Activated CD4-positive, alpha-beta T cell treated with anti-CD3 and anti-CD28 coated beads, Interleukin-2, amount 10 ng/mL, durations not matched to agents 7 days and 5 days (primary cell): ENCODE measurements at regions not wholly inside any gene's neighbourhood (a gene's known extent, or its start where the extent isn't known, plus 50 kb on each side); places are given as distances from the start of the nearest gene placed in this dataset.

Source experiments
- CTCF ChIA-PET: fragments of 350-600 bp; sonication (Branson Sonifier 250); formaldehyde crosslinking; loops from one replicate; lab custom pipeline; 2021; ENCODE audit warnings: antibody characterized with exemption; lab: Charles Lee
- POLR2A ChIA-PET: fragments of 350-600 bp; sonication (Branson Sonifier 250); formaldehyde crosslinking; loops from one replicate; lab custom pipeline; 2021; ENCODE audit warnings: antibody characterized with exemption; lab: Charles Lee
- DNase-seq: peaks from one replicate; pipeline ENCODE4 v3.0.0-alpha.2; 2020
- H3K27ac Mint-ChIP-seq: one replicate; pipeline ENCODE4 v1.8.0; 2021; ENCODE audit warnings: mild to moderate bottlenecking, moderate library complexity, mixed read lengths
- H3K27me3 Mint-ChIP-seq: one replicate; pipeline ENCODE4 v1.8.0; 2021; ENCODE audit warnings: mixed read lengths
- H3K36me3 Mint-ChIP-seq: one replicate; pipeline ENCODE4 v1.8.0; 2021; ENCODE audit warnings: low read depth, mixed read lengths
- H3K4me1 Mint-ChIP-seq: one replicate; pipeline ENCODE4 v1.8.0; 2021; ENCODE audit warnings: mixed read lengths
- H3K4me3 Mint-ChIP-seq: one replicate; pipeline ENCODE4 v1.8.0; 2021; ENCODE audit warnings: mild to moderate bottlenecking, moderate library complexity, mixed read lengths
- H3K9me3 Mint-ChIP-seq: one replicate; pipeline ENCODE4 v1.8.0; 2021; ENCODE audit warnings: mixed read lengths

DNA sequence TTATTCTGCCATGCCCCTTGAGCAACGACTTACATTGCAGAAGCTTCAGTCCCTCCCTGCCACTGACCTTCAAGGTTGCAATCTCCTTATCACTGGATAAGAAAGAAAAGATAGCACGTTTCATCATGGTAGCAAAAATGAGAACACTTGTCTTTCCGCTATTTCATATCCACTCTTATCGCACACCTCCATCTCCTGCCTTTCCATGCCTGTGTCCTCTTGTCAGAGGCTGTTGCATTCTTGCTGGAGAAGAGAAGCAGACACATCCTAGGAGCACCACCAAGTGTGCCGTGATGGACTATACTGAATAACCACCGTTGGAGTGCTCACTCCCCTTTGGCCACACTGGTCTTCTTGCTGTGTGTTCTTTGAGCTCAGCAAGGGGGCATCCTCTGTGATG lies 230.6 kb upstream of the IRX3 start:
- no peaks in the 10 kb centered on the region for H3K4me1 Mint-ChIP-seq
- no peak overlapping the region for H3K4me3 Mint-ChIP-seq
- H3K27ac Mint-ChIP-seq = no peak overlapping the region
- CTCF ChIA-PET = no interaction called here
- no peaks in the 10 kb centered on the region for H3K27me3 Mint-ChIP-seq
- H3K9me3 Mint-ChIP-seq = no peaks in the 10 kb centered on the region
- POLR2A ChIA-PET = no interaction called here
- DNase-seq = no peak
- H3K36me3 Mint-ChIP-seq = no peaks in the 10 kb centered on the region

DNA sequence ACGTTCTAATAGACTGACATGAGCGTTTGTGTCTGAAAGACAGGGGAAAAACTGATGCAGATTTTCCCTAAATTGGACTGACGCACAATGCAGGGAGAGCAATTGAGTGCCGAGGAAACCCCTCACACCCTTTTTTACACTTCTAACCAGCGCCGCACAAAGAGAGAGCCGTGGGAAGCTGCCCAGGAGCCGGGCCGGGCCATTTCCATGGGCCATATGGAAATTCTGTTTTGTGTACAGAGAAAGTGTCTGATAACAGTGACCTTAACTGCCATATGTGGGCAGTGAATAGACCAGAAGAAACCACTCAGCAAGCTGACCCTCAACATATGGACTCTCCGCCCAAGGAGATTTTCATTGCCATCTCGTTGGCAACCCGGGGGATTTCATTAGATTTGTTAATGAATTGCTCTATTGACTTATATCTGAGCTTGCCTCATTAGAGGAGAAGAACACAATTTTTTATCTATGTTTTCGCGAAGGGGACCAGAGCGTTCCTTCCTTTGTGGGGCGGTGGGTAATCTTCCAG lies 225.9 kb upstream of the IRX3 start:
- ChIA-PET CTCF (no interaction called here), POLR2A (no interaction called here)
- Mint-ChIP-seq H3K4me1 (no peaks in the 10 kb centered on the region), H3K9me3 (no peaks in the 10 kb centered on the region), H3K36me3 (no peaks in the 10 kb centered on the region), H3K4me3 (no peak overlapping the region), H3K27me3 (no peaks in the 10 kb centered on the region), H3K27ac (no peak overlapping the region)
- DNase-seq = no peak

GRCh38 chr16:54511222-54511731 lies 224.7 kb upstream of the IRX3 start:
- H3K36me3 Mint-ChIP-seq = no peaks in the 10 kb centered on the region
- POLR2A ChIA-PET = no interaction called here
- no peak overlapping the region for H3K4me3 Mint-ChIP-seq
- H3K27me3 Mint-ChIP-seq = no peaks in the 10 kb centered on the region
- no peak overlapping the region for H3K27ac Mint-ChIP-seq
- no peaks in the 10 kb centered on the region for H3K9me3 Mint-ChIP-seq
- no peaks in the 10 kb centered on the region for H3K4me1 Mint-ChIP-seq
- DNase-seq = no peak
- CTCF ChIA-PET = no interaction called here

GRCh38 chr16:54510685-54511221 lies 224.2 kb upstream of the IRX3 start:
- no peaks in the 10 kb centered on the region for H3K36me3 Mint-ChIP-seq

GRCh38 chr16:54509456-54509855 lies 222.9 kb upstream of the IRX3 start:
- H3K27ac Mint-ChIP-seq = no peak overlapping the region
- ChIA-PET CTCF (no interaction called here), POLR2A (no interaction called here)
- H3K4me3 Mint-ChIP-seq = no peak overlapping the region
- no peaks in the 10 kb centered on the region for H3K4me1 Mint-ChIP-seq
- H3K9me3 Mint-ChIP-seq = no peaks in the 10 kb centered on the region
- no peak for DNase-seq
- H3K27me3 Mint-ChIP-seq = peaks cover 1% of the 10 kb centered on the region
- no peaks in the 10 kb centered on the region for H3K36me3 Mint-ChIP-seq

More at GRCh38 chr16:54510685-54511221, 224.2 kb upstream of the IRX3 start:
- no peak overlapping the region for H3K4me3 Mint-ChIP-seq
- H3K9me3 Mint-ChIP-seq = no peaks in the 10 kb centered on the region
- ChIA-PET POLR2A (no interaction called here), CTCF (no interaction called here)
- no peaks in the 10 kb centered on the region for H3K27me3 Mint-ChIP-seq
- H3K4me1 Mint-ChIP-seq = no peaks in the 10 kb centered on the region
- no peak for DNase-seq
- no peak overlapping the region for H3K27ac Mint-ChIP-seq

GRCh38 chr16:54508351-54508750 lies 221.8 kb upstream of the IRX3 start:
- H3K27ac Mint-ChIP-seq = no peak overlapping the region
- no peak overlapping the region for H3K4me3 Mint-ChIP-seq
- H3K36me3 Mint-ChIP-seq = no peaks in the 10 kb centered on the region
- ChIA-PET POLR2A (no interaction called here), CTCF (interaction anchor here (0.6 kb wide), 1 partner anchor 11 kb away, joined by 3 read pairs; no protein-coding TSS in a partner anchor)
- DNase-seq = no peak
- H3K9me3 Mint-ChIP-seq = no peaks in the 10 kb centered on the region
- peaks cover 1% of the 10 kb centered on the region for H3K27me3 Mint-ChIP-seq
- no peaks in the 10 kb centered on the region for H3K4me1 Mint-ChIP-seq

DNA sequence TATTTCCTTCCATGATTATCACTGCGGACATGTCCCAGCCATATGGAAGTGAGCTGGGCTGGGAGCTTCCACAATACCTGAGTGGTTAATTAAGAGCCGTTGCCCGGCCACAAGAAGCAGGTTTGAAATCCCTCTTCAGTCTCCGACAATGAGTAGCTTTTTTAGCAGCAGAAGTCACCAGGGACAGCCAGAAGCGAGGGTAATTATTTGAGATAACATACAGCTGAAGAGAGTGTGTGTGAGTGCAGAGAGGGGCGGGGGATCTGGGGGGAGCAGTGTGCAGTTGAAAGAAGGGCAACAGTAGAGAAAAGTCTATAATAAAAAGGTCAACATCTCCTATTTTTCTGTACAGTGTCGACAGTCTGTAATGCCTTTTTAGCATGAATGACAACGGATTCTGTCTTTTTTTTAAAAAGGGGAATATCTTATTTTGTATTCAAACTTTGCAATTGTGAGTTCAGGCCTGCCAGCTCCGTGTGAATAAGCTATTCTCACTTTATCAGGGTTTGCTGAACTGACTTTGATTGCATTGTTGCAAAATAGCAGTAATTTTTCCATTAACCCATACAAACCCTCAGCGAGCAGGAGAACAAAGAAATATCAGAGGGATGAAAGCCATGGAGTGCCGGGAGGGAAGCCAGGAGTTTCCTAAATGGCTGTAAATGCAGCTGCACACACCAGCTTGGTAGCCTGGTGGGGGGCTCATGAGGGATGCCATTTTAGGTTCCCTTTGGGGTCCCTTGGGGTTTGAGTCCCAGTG lies 220.3 kb upstream of the IRX3 start:
- CTCF ChIA-PET = no interaction called here
- H3K4me3 Mint-ChIP-seq = no peak overlapping the region
- POLR2A ChIA-PET = no interaction called here

GRCh38 chr16:54506214-54506580 lies 219.6 kb upstream of the IRX3 start:
- no peaks in the 10 kb centered on the region for H3K36me3 Mint-ChIP-seq
- H3K4me1 Mint-ChIP-seq = no peaks in the 10 kb centered on the region
- ChIA-PET POLR2A (no interaction called here), CTCF (no interaction called here)
- peaks cover 1% of the 10 kb centered on the region for H3K27me3 Mint-ChIP-seq
- no peak for DNase-seq
- H3K9me3 Mint-ChIP-seq = no peaks in the 10 kb centered on the region
- no peak overlapping the region for H3K4me3 Mint-ChIP-seq
- no peak overlapping the region for H3K27ac Mint-ChIP-seq

More for the DNA sequence above, 220.3 kb upstream of the IRX3 start:
- peaks cover 1% of the 10 kb centered on the region for H3K27me3 Mint-ChIP-seq
- H3K4me1 Mint-ChIP-seq = no peaks in the 10 kb centered on the region
- no peaks in the 10 kb centered on the region for H3K9me3 Mint-ChIP-seq
- no peak overlapping the region for H3K27ac Mint-ChIP-seq
- no peaks in the 10 kb centered on the region for H3K36me3 Mint-ChIP-seq
- no peak for DNase-seq

- no peak overlapping the region for H3K4me3 Mint-ChIP-seq
- no peak overlapping the region for H3K27ac Mint-ChIP-seq
- DNase-seq = no peak
- POLR2A ChIA-PET = no interaction called here
- no peaks in the 10 kb centered on the region for H3K4me1 Mint-ChIP-seq
- H3K27me3 Mint-ChIP-seq = peaks cover 1% of the 10 kb centered on the region
- H3K9me3 Mint-ChIP-seq = no peaks in the 10 kb centered on the region
- H3K36me3 Mint-ChIP-seq = no peaks in the 10 kb centered on the region
- CTCF ChIA-PET = no interaction called here
Observed at GRCh38 chr16:54505549-54506213, 219.1 kb upstream of the IRX3 start.

DNA sequence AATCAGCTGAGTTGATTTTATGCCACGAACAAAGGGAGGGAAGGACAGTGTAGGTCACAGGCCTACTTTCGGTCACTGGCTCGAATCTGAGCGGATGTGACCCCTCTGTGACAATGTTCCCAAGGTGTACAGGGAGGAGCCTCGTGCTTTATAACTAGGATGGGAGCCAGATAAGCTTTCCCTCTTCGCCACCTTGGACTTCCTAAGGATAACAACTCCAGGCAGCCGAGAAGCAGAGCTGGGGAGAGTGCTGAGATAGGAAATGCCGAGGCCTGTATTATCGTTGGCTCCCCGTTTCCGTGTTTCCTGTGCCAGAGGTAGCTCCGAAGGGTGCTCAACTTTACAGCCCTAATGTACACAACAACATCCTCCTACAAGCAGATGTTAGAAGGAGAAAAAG lies 217.8 kb upstream of the IRX3 start:
- Mint-ChIP-seq H3K4me3 (no peak overlapping the region), H3K9me3 (no peaks in the 10 kb centered on the region), H3K36me3 (no peaks in the 10 kb centered on the region), H3K27me3 (peaks cover 1% of the 10 kb centered on the region), H3K4me1 (no peaks in the 10 kb centered on the region), H3K27ac (no peak overlapping the region)
- DNase-seq = no peak
- POLR2A ChIA-PET = no interaction called here
- CTCF ChIA-PET = no interaction called here

GRCh38 chr16:54503856-54504219 lies 217.3 kb upstream of the IRX3 start:
- POLR2A ChIA-PET = no interaction called here
- H3K9me3 Mint-ChIP-seq = no peaks in the 10 kb centered on the region
- CTCF ChIA-PET = no interaction called here
- no peaks in the 10 kb centered on the region for H3K4me1 Mint-ChIP-seq
- H3K36me3 Mint-ChIP-seq = no peaks in the 10 kb centered on the region
- H3K27ac Mint-ChIP-seq = no peak overlapping the region
- no peak overlapping the region for H3K4me3 Mint-ChIP-seq
- peaks cover 1% of the 10 kb centered on the region for H3K27me3 Mint-ChIP-seq
- DNase-seq = no peak

DNA sequence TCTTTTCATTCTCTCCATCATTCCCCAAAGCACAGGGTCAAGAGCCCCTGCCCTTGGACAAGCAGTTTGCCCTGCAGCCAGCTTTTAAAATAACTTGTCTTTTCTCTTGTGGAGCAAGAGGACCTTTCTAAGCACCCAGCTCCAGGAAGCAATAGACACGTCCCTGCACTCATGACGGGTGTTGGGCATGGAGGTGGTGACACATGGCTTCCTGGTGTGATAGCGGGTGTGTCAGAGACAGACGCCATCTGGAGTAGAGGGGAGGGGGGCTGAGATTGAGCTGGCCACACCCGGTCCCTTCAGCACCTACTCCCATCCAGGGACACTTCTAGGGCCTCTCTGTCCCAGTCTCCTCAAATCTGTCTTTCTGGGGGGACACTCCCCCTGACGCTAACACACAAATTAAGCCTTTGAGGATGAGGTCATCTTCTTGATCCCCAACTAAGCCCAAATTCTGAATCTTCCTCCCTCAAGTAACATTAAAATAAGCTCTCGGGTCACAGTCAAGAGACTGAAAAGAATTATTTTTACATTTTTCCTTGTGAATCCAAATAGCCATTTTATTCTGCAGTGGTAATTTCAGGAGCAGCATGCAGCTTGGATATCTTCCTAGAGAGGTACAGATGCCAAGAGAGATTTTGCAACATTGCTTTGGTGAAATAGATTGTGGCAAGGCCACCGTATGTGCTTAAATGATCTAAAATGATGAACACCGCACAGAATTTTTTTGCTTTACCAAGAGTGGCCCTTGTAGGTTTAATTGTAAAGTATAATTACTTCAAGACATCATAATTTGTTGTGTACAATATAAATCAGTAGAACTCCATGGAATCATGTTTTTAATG lies 216.6 kb upstream of the IRX3 start:
- no peaks in the 10 kb centered on the region for H3K9me3 Mint-ChIP-seq
- H3K4me1 Mint-ChIP-seq = no peaks in the 10 kb centered on the region
- DNase-seq = no peak
- POLR2A ChIA-PET = no interaction called here
- H3K4me3 Mint-ChIP-seq = no peak overlapping the region
- CTCF ChIA-PET = no interaction called here
- H3K36me3 Mint-ChIP-seq = no peaks in the 10 kb centered on the region
- no peak overlapping the region for H3K27ac Mint-ChIP-seq
- H3K27me3 Mint-ChIP-seq = peaks cover 1% of the 10 kb centered on the region

- no peak overlapping the region for H3K27ac Mint-ChIP-seq
- H3K36me3 Mint-ChIP-seq = no peaks in the 10 kb centered on the region
- peaks cover 1% of the 10 kb centered on the region for H3K27me3 Mint-ChIP-seq
- ChIA-PET POLR2A (no interaction called here), CTCF (no interaction called here)
- DNase-seq = no peak
- H3K9me3 Mint-ChIP-seq = no peaks in the 10 kb centered on the region
- H3K4me3 Mint-ChIP-seq = no peak overlapping the region
- no peaks in the 10 kb centered on the region for H3K4me1 Mint-ChIP-seq
Observed at GRCh38 chr16:54501797-54502196, 215.2 kb upstream of the IRX3 start.
